ENCODE measurements at regions not wholly inside any gene's neighbourhood (a gene's known extent, or its start where the extent isn't known, plus 50 kb on each side); places are given as distances from the start of the nearest gene placed in this dataset.

DNA sequence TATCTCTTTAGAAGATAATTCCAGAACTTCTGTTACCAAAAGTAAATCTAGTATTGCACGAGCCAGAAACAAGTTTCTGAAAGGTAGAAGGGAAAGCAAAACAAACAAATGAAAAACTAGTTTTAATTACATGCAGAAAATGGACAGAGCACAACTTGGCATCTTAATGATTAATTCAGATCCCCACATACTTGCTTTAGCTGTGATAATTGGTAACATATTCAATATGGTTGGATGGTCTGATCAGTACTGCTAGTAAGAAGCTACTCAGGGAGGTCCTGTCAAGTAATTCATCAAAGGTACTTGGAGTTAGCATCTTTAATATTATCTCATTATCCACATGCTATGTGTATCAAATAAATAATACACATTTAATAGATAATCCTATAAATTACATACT lies 204.3 kb downstream of the TRAM1L1 start:
- Histone ChIP-seq H3K27ac (ENCODE audit: low read depth in 1 of 2, low read length in 2 of 2) (no peak overlapping the region), H3K36me3 (ENCODE audit: insufficient read depth, low read length) (no peaks in the 10 kb centered on the region), H3K4me1 (ENCODE audit: insufficient read depth, low read length) (no peaks in the 10 kb centered on the region), H3K9me3 (ENCODE audit: control insufficient read depth in 1 of 2, insufficient read depth in 1 of 2, low read length in 2 of 2) (peaks cover 0 to 4% of the 10 kb centered on the region in 2 experiments), H3K27me3 (ENCODE audit: control insufficient read depth in 1 of 2, insufficient read depth in 2 of 2, low read length in 2 of 2) (no peaks in the 10 kb centered on the region), H3K4me3 (ENCODE audit: low read length) (no peak overlapping the region)
- Mint-ChIP-seq H3K27ac (no peak overlapping the region), H3K36me3 (ENCODE audit: low read depth) (no peaks in the 10 kb centered on the region), H3K4me3 (no peak overlapping the region), H3K4me1 (ENCODE audit: low read depth) (no peaks in the 10 kb centered on the region), H3K27me3 (no peaks in the 10 kb centered on the region), H3K9me3 (peaks cover 6% of the 10 kb centered on the region)
- TF ChIP-seq, protein P1, sequence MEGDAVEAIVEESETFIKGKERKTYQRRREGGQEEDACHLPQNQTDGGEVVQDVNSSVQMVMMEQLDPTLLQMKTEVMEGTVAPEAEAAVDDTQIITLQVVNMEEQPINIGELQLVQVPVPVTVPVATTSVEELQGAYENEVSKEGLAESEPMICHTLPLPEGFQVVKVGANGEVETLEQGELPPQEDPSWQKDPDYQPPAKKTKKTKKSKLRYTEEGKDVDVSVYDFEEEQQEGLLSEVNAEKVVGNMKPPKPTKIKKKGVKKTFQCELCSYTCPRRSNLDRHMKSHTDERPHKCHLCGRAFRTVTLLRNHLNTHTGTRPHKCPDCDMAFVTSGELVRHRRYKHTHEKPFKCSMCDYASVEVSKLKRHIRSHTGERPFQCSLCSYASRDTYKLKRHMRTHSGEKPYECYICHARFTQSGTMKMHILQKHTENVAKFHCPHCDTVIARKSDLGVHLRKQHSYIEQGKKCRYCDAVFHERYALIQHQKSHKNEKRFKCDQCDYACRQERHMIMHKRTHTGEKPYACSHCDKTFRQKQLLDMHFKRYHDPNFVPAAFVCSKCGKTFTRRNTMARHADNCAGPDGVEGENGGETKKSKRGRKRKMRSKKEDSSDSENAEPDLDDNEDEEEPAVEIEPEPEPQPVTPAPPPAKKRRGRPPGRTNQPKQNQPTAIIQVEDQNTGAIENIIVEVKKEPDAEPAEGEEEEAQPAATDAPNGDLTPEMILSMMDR (IDR thresholded peaks at IDR 0.05), result no peak
- CTCF ChIA-PET, result no interaction called here
- intact Hi-C loops (cut with DNase I, micrococcal nuclease), result no loop called here
- DNase-seq (no peak), ATAC-seq (ENCODE audit: poor library complexity) (no peak)
- POLR2A ChIA-PET, result no interaction called here

DNA sequence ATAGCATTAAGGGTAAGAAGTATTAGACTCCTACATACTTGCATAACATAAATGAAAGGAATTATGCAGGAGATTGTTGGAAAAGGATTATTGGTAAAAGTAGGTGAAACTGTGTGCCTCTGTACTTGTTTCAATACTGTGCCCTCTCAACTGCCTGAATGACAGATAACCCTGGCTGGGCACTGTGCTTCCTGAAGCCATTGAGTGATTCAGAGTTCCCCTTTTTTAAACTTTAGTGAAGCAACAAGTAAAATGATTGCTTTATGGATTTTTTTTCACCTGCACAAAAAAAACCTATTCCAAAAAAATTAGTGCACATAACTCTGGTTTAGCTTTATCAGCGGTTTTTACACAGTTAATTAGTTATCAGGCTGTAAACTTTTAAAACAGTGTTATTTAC lies 204.8 kb downstream of the TRAM1L1 start:
- H3K9me3 ChIP-seq (ENCODE audit: control insufficient read depth in 1 of 2, insufficient read depth in 1 of 2, low read length in 2 of 2), result peaks cover 0 to 4% of the 10 kb centered on the region in 2 experiments
- TF ChIP-seq, protein P1 (IDR thresholded peaks at IDR 0.05), result no peak
- Mint-ChIP-seq H3K9me3 (peaks cover 6% of the 10 kb centered on the region), H3K4me3 (no peak overlapping the region), H3K4me1 (ENCODE audit: low read depth) (no peaks in the 10 kb centered on the region), H3K27ac (no peak overlapping the region), H3K36me3 (ENCODE audit: low read depth) (no peaks in the 10 kb centered on the region), H3K27me3 (no peaks in the 10 kb centered on the region)
- DNase-seq (no peak), ATAC-seq (ENCODE audit: poor library complexity) (no peak)
- H3K27ac ChIP-seq (ENCODE audit: low read depth in 1 of 2, low read length in 2 of 2), result no peak overlapping the region
- H3K4me3 ChIP-seq (ENCODE audit: low read length), result no peak overlapping the region
- ChIA-PET CTCF (no interaction called here), POLR2A (no interaction called here)
- no peaks in the 10 kb centered on the region for H3K36me3 ChIP-seq (ENCODE audit: insufficient read depth, low read length)
- intact Hi-C loops (cut with DNase I, micrococcal nuclease), result no loop called here
- H3K27me3 ChIP-seq (ENCODE audit: control insufficient read depth in 1 of 2, insufficient read depth in 2 of 2, low read length in 2 of 2), result no peaks in the 10 kb centered on the region
- H3K4me1 ChIP-seq (ENCODE audit: insufficient read depth, low read length), result no peaks in the 10 kb centered on the region

DNA sequence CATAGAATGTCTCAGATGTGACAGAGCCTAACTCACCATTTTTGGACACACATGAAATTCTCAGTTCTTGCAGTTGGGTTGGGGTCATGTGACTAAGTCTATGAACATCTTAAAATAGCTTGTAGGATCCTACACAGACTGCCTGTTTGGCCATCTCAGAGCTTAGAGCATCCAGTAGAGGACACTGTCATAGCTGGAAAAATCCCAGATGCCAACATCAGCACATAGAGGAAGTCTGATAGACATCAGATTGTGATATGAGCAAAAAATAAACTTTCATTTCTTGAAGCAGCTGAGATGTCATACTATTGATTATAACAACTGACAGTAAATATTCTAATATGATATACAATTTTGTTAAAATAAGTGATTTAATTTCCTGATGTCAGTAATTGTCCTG lies 207.1 kb downstream of the TRAM1L1 start:
- no peaks in the 10 kb centered on the region for H3K4me1 Mint-ChIP-seq (ENCODE audit: low read depth)
- peaks cover 0 to 4% of the 10 kb centered on the region in 2 experiments for H3K9me3 ChIP-seq (ENCODE audit: control insufficient read depth in 1 of 2, insufficient read depth in 1 of 2, low read length in 2 of 2)
- no peaks in the 10 kb centered on the region for H3K4me1 ChIP-seq (ENCODE audit: insufficient read depth, low read length)
- no peaks in the 10 kb centered on the region for H3K27me3 Mint-ChIP-seq
- H3K27me3 ChIP-seq (ENCODE audit: control insufficient read depth in 1 of 2, insufficient read depth in 2 of 2, low read length in 2 of 2), result no peaks in the 10 kb centered on the region
- H3K9me3 Mint-ChIP-seq, result peaks cover 3% of the 10 kb centered on the region
- ChIA-PET POLR2A (no interaction called here), CTCF (no interaction called here)
- H3K27ac ChIP-seq (ENCODE audit: low read depth in 1 of 2, low read length in 2 of 2), result no peak overlapping the region
- no peak for DNase-seq
- H3K4me3 ChIP-seq (ENCODE audit: low read length), result no peak overlapping the region
- no peaks in the 10 kb centered on the region for H3K36me3 Mint-ChIP-seq (ENCODE audit: low read depth)
- no peak overlapping the region for H3K27ac Mint-ChIP-seq
- ATAC-seq (ENCODE audit: poor library complexity), result no peak
- TF ChIP-seq, protein P1 (IDR thresholded peaks at IDR 0.05), result no peak
- intact Hi-C loops (cut with DNase I, micrococcal nuclease), result no loop called here
- H3K36me3 ChIP-seq (ENCODE audit: insufficient read depth, low read length), result no peaks in the 10 kb centered on the region
- H3K4me3 Mint-ChIP-seq, result no peak overlapping the region
